ENCODE measurements at regions not wholly inside any gene's neighbourhood (a gene's known extent, or its start where the extent isn't known, plus 50 kb on each side); places are given as distances from the start of the nearest gene placed in this dataset.

DNA sequence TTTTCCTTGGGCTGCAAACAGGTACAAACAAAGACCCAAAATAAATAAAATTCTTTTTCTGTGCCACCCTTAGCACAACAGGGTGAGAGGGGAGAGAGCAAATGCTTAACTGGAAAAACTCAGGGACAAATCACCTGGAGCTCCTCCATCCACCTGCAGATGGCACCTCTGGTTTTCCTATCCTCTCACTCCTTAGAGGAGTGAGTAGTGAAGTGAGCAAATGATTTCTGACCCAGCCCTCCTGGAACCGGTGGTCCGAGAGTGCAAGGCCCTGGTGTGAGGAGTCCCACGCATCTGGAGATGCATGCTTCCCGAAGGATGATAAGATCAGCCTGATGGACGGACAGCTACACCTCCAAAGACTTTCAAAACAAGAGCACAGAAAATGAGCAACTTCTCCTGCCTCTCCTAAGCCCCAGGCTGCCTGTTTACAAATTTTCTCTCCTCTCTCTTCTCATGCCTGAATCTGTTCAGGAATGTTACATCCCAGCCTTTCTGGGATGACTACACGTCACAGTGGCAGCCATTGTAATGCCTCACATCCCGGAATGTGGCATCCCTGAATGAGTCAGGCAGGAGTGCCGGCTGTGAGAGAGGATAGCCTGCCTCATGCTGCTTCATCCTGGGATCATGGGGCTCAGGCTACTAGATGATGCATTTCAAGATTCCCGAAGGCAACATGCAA is 86.4 kb downstream of the ADRB2 start:
- DNase-seq (ENCODE audit: low read depth): peak; percentile 91

DNA sequence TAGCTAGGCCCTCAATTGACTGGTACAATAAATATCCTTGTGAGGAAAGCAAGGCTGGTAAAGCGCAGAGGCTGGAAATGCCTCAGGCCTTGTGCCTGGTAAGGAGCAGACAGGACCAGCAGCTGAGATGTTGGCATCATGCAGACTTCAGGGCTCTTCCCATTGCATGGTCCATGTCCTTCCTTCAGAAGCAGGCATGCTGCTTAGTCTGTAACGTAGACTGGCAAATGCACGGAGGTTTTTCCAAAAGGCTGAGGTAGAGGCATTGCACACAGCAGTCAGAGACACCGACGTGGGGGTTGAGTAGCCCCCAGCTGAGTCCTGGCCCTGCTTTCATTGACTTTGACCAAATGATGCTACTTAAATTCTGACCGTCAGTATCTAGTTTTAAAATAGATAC is 87.1 kb downstream of the ADRB2 start:
- DNase-seq (ENCODE audit: low read depth): no peak

DNA sequence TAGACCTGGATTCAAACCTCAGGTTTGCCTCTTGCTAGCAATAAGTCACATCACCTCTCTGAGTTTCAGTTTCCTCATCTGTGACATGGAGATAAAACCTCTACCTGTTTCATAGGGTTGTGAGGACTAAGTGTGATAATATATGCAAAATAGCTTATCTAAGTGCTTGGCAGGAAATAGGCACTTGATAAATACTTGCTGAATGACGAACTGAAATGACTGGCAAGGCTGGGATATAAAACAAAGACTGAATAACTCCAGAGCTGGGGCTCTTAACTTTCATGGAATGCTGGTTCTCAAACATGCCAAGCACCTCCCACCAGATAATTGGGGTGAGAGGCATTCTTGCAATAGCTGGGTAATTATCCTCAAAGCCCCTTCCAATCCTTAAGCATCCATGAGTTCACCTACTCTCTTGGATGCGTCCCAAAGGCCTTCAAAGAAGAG is 87.6 kb downstream of the ADRB2 start:
- peak; percentile 46 for DNase-seq (ENCODE audit: low read depth)

DNA sequence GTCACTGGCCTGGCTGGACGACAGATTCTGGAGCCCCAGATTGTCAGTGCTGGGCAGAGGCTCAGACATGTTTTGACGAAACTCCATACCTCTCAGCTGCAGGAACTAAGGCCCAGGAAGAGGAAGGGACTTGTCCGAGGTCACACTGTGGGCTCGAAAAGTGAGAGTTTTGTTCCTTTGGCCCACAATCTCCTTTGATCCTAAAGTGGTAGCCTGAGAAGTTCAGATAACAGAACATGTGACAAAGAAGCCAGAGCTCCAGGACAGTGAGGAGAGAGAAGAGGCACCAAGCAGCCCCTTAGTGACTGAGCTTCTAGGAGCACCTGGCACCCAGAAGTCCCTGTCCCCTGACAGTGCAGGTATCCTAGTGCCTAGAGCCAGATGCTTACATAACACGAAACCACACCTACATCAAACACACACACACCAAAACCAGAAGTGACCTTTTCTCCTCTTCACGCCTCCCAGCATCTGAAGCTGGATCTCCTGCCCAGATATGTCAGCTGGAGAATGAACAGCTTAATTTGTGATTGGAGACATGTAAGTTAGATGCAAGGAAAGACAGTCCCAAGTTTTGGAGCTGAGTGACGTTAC is 88.9 kb downstream of the ADRB2 start:
- no peak for DNase-seq (ENCODE audit: low read depth)

DNA sequence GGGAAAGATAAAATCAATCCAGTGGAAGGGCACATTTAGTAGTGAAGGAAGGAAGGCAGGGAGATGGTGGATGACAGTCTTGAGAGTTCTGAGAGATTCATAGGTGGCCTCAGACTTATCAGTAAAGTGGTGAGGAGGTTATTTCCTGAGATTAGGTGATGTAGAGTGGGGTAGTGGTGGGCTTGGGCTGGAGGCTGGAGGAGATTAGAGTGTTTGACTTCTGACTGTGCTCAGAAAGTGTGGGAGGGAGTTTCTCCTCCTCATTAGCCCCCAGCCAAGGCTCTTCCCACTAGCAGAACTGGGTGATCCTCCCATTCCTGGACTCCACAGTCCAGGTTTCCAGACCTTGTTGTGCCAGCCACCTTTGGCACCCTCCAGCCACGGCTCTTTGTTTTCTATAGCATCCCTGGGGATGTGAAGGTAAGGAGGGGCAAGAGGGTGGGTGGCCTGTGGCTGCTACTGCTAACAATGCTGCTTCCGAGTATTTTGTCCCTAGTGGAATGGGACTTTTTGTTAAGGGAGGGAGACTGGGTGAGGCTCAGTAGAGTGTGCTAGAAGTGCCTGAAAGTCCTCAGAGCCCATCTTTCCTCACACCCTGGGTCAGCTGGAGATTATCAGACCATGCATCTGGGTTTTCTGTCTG is 94.4 kb downstream of the ADRB2 start:
- DNase-seq (ENCODE audit: low read depth): no peak

DNA sequence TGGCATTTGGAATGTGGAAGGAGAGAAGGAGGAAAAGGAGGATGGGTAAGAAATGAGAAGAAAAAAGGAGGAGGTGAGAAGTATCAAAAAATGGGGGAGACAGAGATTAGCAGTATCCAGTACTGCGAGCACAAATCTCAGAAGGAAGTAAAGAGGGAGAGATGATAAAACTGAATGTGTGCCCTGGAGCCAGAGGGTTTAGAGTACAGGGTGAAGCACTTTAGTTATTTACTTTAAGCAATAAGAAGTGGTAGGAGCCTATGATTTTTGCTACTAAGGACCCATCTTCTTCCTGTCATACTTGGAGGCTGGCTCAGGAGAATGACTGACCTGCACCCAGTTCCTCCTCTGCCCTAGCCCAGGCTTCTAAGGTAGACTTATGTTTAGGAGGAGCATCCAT is 94.9 kb downstream of the ADRB2 start:
- DNase-seq (ENCODE audit: low read depth): no peak

DNA sequence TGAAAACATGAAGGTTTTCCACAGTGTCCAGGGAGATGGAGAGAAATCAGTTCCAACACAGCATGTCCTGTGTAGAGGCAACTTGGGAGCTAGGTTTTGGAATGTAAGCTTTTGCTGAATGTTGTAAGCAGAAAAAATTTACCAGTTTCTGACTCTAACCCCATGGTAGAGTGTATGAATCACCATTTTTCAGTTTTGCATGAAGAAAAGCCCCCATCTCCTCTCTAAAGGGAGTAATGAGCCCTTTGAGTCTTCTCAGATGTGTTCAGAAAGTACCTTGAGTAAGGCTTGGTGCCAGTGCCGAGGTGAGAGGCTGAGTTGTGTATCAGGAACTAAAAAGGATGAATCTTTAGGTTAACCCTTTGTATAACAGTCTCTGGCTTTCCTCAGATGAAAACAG is 96.2 kb downstream of the ADRB2 start:
- DNase-seq (ENCODE audit: low read depth): no peak

DNA sequence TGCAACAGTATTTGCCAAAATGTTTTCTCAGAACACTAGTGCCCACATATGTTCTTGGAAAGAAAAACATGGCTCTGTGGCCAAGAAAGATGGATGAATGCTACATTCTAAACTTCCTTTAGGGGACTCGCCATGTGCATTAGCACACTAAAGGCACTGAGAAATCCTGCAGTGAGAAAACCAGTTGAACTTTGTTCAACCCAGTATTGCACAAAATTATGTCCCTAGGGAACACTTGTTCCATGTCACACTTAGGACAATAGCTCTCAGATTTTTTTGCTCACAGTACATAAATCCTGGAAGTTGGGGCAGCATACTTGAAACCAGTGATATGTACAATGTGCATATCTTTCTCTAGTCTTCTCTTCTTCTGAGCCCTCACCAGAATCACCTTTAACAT is 96.6 kb downstream of the ADRB2 start:
- DNase-seq (ENCODE audit: low read depth): no peak

DNA sequence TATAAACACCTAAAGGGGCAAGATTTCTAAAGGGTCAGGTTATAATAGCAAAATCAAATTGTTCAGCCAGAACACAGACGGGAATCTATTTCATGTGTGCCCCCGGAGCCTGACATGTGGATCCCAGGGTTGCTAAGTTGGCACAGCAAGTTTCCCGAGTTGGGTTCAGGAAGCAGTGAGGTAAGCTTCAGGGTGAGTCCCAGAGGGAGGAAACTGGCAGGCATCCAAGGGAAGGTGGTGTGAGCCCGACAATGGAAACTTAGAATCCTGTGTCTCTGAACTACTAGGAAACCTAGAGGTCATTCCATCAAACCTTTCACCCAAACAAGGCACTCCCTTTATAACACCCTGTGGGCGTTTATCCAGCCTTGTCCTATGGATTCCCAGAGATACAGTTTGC is 98.4 kb downstream of the ADRB2 start:
- no peak for DNase-seq (ENCODE audit: low read depth)

DNA sequence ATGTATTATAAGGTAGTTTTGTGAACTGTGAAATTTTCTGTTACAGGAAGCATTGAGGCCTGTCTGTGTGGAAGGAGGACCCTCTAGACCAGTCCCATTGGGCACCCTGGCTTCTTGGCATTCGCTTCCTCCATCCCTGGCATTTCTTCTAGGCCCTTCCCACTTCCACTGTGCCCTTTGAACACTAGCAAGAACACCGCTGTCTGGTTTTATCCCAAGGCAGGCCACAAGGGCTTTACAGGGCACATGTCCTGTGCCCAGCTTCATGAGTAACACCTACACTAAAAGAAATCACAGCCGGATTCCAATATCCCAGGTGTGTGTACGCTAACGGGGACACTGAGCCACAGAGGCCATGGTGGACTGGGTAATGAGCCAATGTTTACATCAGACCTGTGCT is 99.8 kb downstream of the ADRB2 start:
- DNase-seq (ENCODE audit: low read depth): no peak

DNA sequence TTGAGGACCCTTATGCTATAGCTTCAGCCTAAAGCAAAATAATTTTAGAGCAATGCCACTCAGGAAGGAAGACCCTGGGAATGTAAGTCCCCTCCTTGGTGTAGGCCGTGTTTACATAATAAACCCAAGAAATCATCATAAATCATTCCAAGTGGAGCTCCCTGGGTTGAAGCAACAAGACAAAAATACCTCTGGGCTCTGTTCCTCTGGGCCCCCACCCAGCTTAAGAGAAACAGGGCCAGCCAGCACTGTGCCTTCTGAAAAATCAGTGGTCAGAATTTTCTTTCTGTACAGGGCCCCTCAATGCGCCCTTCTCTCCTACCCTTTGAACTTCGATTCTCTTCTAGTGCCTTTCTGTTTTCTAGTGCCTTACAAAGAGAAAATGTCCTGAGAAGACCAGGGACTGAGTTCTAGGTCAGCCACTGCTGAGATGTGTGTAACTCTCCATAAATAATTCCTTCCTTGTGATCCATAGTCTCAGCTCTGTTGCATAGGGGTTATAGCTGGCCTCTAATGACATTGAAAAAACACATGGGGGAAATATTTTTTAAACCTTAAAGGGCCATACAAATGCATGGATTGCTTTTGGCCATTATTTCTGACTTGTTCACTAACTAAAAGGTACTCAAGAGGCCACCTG is 101.0 kb downstream of the ADRB2 start:
- no peak for DNase-seq (ENCODE audit: low read depth)

DNA sequence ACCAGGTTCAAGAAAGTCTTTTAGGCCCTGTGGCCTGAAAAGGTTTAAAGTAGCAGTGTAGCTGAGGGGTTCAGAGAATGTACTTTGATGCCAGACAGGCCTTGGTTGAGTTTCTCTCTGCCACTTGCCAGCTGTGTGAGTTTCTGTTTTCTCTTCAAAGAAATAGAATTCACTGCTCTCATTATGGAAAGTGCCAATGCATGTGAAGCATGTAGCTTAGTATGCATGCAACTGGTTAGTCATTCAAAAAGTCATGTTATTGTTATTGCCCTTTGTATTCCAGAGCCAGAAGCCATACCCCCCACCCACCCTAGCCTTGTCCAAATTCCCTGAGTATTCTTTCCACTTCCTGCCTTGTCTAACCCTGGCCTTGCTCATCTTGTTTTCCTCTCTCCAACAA is 101.7 kb downstream of the ADRB2 start:
- DNase-seq (ENCODE audit: low read depth): no peak

DNA sequence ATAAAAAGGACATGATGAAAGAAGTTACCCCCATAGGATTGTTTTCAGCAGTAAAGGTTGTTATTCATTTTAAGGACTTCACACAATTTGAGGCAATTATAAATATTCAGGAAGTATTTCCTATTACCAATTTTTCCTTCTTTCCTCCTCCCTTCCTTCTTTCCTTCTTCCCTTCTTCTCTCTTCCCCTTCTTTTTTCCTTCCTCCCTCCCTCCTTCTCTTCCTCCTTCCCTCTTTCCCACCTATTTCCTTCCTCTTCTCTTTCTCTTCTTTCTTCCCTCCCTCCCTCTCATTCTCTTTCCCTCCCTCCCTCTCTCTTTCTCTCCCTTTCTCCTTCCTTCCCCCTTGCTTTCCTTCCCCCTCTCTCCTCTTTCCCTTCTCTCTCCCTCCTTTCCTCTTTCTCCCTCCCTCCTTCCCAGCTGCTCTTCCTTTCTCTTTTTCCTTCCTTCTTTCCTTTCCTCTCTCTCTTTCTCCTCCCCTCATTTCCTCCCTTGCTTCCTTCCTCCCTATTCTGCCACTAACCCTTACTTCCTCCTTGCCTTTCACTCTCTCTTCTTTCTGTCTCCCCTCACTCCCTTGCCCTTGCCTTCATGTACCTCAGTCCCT is 105.1 kb downstream of the ADRB2 start:
- no peak for DNase-seq (ENCODE audit: low read depth)

DNA sequence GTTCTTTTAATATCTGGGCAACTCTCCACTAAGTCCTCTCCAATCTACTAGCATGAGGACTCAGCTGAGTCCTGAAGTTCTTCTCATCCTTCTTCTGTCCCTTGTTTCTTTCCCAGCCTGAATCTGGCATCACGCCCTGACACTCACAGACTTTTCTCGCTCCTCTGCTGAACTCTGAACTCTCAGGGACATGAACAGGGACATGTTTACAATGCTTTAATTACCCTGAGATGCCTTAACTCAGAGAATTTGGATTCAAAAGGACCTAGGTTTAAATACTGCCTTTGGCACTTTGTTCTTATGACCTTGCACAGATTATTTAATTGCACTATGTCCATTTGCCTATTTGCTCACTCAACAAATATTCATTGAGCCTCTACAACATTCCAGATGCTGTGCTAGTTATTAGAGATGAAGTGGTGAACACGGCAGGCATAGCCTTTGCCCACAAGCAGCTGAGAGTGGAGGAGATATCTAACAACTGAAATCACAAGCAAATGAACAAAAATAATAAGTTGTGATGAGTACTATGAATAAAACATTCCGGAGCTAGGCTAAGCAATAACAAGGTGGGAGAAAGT is 106.0 kb downstream of the ADRB2 start:
- DNase-seq (ENCODE audit: low read depth): peak; percentile 37

DNA sequence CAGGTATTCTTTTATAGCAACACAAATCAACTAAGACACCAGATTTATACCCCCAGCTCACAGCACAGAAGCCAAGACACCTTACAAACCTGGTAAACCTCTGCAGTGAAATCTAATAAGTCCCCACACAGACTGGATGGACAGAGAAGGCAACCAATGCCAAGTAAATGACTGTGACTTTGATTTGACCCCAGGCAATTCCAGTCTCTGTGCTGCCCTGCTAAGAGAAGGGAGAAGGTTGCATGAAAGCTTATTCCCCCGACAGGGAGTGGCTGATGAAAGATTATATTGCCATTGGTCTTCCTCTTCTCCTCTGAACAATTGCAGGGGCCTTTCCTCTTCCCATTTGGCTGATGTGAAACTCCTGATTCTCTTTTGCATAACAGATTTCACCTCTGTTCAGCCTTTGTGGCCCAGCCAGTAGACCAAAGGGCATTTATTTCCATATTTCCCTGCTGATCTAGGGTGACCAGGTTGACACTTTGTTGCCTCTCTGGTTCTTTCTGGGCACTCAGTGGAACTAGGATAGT is 107.6 kb downstream of the ADRB2 start:
- DNase-seq (ENCODE audit: low read depth): no peak

DNA sequence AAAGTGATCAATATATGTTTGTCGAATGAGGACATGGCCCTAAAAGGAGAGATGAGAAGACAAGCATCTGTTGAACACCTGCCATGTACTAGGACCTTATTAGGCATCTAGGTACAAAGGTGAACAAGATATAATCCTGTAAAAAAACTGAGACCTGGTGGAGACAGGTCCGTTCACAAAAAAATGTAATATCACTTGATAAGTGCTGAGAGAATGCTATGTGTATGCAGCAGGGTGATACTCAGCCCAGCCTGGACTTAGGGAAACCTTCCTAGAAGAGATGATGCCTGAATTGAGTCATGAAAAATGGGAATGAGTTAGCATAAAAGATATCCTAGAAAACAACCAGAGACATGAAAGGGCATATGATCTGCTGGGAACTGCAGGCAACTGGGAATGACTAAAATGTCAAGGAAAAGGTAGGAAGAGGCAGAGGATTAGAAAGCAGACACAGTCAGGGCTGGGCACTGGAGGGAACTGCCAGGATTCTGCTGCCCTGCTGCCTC is 108.5 kb downstream of the ADRB2 start:
- DNase-seq (ENCODE audit: low read depth): no peak

DNA sequence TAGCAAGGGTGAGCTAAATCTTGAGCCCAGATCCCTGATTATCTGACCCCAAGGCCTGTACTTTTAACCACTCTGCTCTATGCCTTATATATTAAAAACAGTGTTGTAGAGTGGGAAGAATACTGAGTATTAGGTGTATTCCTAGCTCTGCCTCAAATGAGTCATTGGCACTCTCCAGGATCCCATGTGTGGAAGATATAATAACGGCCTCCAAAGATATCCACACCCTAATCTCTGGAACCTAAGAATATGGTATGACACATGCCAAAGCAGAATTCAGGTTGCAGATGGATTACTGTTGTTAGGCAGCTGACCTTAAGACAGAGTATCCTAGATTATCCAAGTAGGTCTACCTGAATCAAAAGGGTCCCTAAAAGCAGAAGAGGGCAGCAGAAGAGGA is 110.8 kb downstream of the ADRB2 start:
- DNase-seq (ENCODE audit: low read depth): peak; percentile 76

DNA sequence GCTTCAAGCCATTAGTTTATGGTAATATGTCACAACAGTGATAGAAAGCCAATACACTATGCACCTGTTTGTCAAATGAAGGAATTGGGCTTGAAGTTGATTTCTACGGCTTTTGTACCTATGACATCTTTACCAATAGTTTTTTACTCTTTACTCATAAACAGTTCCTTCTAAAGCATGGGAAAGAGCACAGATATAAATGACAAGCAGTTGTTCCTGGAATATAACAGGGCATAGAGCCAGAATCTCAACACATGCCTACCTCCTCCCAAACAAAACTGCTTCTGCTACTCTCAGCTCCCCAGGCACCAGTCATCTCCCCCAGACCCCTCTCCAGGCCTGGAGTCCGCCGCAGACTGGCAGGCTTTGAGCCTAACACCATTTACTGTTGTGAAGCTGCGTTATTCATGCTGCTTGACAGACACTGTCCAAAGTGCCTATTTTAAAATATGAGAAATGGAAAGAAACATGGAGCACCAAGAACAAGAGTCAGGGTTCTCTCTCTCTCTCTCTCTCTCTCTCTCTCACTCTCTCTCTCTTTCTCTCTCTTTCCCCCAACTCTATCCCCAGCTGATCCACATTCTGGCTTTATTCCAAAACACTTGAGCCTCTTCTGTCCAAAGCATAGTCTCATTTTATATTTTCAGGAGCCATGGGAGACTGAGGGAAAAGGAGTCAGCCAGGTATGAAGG is 111.6 kb downstream of the ADRB2 start:
- no peak for DNase-seq (ENCODE audit: low read depth)

DNA sequence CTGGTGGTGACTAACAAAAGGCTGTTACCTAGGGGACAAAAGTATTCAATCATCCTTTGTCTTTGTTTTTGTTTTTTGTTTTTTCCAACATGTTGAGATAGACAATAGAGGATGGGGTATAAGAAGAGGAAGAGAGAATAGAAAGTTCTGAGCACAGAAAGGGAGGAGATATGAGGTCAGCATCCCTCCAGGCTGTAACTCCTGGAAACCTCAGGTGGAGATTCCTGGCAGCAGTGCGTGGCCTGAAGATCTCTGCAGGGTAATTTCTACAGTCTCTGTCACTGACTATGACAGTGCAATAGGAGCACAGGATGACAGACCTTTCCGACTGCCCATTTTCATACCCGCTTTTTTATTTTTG is 112.1 kb downstream of the ADRB2 start:
- DNase-seq (ENCODE audit: low read depth): no peak

DNA sequence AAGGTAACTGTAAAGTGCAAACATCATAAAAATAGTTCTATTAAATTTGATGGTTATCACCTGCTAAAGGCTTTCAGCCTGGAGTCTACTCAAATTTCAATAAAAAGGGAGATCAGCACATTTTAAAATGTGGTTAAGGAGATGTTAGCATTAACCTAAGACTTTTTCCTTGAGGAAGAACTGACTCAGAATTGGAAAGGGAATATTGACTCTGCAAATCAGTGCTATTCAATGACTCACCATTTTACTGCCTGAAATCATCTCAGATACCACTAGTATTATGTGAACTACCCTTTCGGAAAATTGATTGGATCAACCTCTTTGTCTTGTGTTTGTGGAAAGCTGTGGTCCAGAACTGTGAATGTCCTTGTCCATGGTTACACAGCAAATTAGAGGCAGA is 113.3 kb downstream of the ADRB2 start:
- no peak for DNase-seq (ENCODE audit: low read depth)

DNA sequence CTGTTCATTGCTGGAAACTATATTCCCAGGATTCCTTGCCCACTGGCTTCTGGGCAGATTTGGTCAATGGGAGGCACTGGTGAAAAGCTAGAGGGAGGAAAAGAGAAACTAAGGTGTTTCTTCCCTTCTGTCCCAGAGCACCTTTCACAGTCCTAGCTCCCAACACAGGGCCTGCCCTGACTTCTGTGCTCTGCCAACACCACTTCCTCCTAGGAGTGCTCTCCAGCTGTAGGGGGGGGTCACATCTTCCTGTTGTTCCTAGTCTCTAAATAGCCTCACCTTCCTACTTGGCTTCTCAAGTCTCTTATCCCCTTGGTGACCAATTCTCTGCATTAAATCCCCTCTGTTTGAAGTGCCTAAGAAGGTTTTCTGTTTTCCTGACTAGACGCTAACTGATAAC is 115.4 kb downstream of the ADRB2 start:
- DNase-seq (ENCODE audit: low read depth): no peak

All from myocyte (in vitro differentiated cells).